ENCODE measurements at regions not wholly inside any gene's neighbourhood (a gene's known extent, or its start where the extent isn't known, plus 50 kb on each side); places are given as distances from the start of the nearest gene placed in this dataset.

DNA sequence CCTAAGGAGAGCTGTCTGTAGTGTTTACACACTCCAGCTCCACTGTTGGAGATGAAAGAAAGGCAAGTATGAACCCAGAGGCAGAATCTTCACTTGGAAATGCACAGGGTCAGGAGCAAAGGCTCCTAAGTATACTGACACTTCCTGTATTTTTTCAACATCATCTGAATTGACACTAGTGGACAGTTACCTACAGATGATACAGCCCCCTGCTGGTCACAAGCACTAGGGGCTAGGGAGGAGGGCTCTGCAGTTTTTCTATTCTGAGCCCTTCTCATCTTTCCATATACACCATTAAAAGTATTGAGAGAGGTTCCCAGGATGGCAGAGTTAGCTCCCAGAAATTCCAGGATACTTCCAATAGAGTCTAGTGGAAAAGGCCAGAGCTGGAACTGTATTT lies 290.3 kb upstream of the API5 start:
- Histone ChIP-seq H3K36me3 (replicated peaks) (no peaks in the 10 kb centered on the region), H3K9me3 (no peaks in the 10 kb centered on the region), H3K27me3 (ENCODE audit: low read depth) (no peaks in the 10 kb centered on the region), H3K4me3 (no peak overlapping the region), H3K4me1 (no peaks in the 10 kb centered on the region)
- in situ Hi-C loops (cut with MboI; ENCODE audit: low sequenced_read_pairs): no loop called here
- DNase-seq (ENCODE audit: low spot score in 2 of 2): peak in 1 of 2 experiments; percentile 11

- Histone ChIP-seq H3K4me1 (no peaks in the 10 kb centered on the region), H3K9me3 (no peaks in the 10 kb centered on the region), H3K27me3 (ENCODE audit: low read depth) (no peaks in the 10 kb centered on the region), H3K36me3 (replicated peaks) (no peaks in the 10 kb centered on the region), H3K4me3 (no peak overlapping the region)
- in situ Hi-C loops (cut with MboI; ENCODE audit: low sequenced_read_pairs): no loop called here
- DNase-seq (ENCODE audit: low spot score in 2 of 2): no peak
These were observed 277.5 kb upstream of the API5 start for GRCh38 chr11:43034341-43034740.

- no peak for DNase-seq (ENCODE audit: low spot score in 2 of 2)
- in situ Hi-C loops (cut with MboI; ENCODE audit: low sequenced_read_pairs): no loop called here
- Histone ChIP-seq H3K36me3 (replicated peaks) (no peaks in the 10 kb centered on the region), H3K9me3 (no peaks in the 10 kb centered on the region), H3K27me3 (ENCODE audit: low read depth) (no peaks in the 10 kb centered on the region), H3K4me3 (no peak overlapping the region), H3K4me1 (no peaks in the 10 kb centered on the region)
These were observed 276.7 kb upstream of the API5 start for GRCh38 chr11:43035086-43035485.

- no peak for DNase-seq (ENCODE audit: low spot score in 2 of 2)
- Histone ChIP-seq H3K27me3 (ENCODE audit: low read depth) (no peaks in the 10 kb centered on the region), H3K4me3 (no peak overlapping the region), H3K36me3 (replicated peaks) (no peaks in the 10 kb centered on the region), H3K9me3 (no peaks in the 10 kb centered on the region), H3K4me1 (no peaks in the 10 kb centered on the region)
- in situ Hi-C loops (cut with MboI; ENCODE audit: low sequenced_read_pairs): no loop called here
These were observed 258.0 kb upstream of the API5 start for GRCh38 chr11:43053638-43054412.

GRCh38 chr11:43067681-43068080 lies 244.1 kb upstream of the API5 start:
- H3K27me3 ChIP-seq (ENCODE audit: low read depth): no peaks in the 10 kb centered on the region
- in situ Hi-C loops (cut with MboI; ENCODE audit: low sequenced_read_pairs): no loop called here
- H3K4me3 ChIP-seq: no peak overlapping the region
- no peaks in the 10 kb centered on the region for H3K9me3 ChIP-seq
- H3K4me1 ChIP-seq: no peaks in the 10 kb centered on the region
- no peak for DNase-seq (ENCODE audit: low spot score in 2 of 2)
- H3K36me3 ChIP-seq (replicated peaks): no peaks in the 10 kb centered on the region

DNA sequence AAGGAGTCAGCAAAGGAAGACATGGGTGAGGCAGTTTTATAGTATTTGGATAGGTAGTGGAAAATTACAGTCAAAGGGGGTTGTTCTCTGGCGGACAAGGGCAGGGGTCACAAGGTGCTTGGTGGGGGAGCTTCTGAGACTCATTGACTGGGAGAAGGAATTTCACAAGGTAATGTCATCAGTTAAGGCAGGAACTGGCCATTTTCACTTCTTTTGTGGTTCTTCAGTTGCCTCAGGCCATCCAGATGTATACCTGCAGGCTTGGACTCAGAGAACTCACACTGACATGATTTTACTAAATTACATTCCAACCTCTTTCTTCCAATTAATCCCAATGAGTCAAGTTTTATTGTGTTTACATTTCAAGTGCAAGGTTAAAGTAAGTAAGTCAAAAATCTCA lies 240.5 kb upstream of the API5 start:
- Histone ChIP-seq H3K9me3 (no peaks in the 10 kb centered on the region), H3K4me1 (no peaks in the 10 kb centered on the region), H3K4me3 (no peak overlapping the region), H3K27me3 (ENCODE audit: low read depth) (no peaks in the 10 kb centered on the region), H3K36me3 (replicated peaks) (no peaks in the 10 kb centered on the region)
- DNase-seq (ENCODE audit: low spot score in 2 of 2): no peak
- in situ Hi-C loops (cut with MboI; ENCODE audit: low sequenced_read_pairs): no loop called here

DNA sequence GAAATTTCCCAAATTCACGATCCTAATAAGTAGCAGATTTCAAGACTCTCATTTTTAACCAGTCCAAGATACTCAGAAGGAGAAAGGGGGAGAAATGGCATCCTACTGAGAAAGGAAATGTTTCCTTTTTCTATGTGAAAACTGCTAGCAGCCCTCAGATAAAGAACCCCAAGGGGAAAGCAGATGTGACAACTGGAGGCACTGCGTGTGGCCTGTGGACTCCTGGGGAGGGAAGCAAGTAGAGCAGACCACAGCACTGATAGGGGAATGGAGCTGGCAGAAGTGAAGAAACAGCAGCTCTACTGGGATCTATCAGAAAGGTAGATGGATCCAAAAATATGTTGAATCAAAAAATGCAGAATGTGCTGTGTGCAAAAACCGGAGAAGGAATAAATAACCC lies 239.7 kb upstream of the API5 start:
- H3K27me3 ChIP-seq (ENCODE audit: low read depth): no peaks in the 10 kb centered on the region
- in situ Hi-C loops (cut with MboI; ENCODE audit: low sequenced_read_pairs): no loop called here
- H3K36me3 ChIP-seq (replicated peaks): no peaks in the 10 kb centered on the region
- H3K9me3 ChIP-seq: no peaks in the 10 kb centered on the region
- H3K4me1 ChIP-seq: no peaks in the 10 kb centered on the region
- no peak overlapping the region for H3K4me3 ChIP-seq
- DNase-seq (ENCODE audit: low spot score in 2 of 2): no peak

- H3K27me3 ChIP-seq (ENCODE audit: low read depth): no peaks in the 10 kb centered on the region; the same call in 1 of the 2 replicates
- H3K4me3 ChIP-seq: no peak overlapping the region
- no peaks in the 10 kb centered on the region for H3K9me3 ChIP-seq
- H3K36me3 ChIP-seq (replicated peaks): no peaks in the 10 kb centered on the region
- H3K4me1 ChIP-seq: no peaks in the 10 kb centered on the region
- in situ Hi-C loops (cut with MboI; ENCODE audit: low sequenced_read_pairs): no loop called here
- no peak for DNase-seq (ENCODE audit: low spot score in 2 of 2)
These were observed 238.9 kb upstream of the API5 start for GRCh38 chr11:43072911-43073310.

GRCh38 chr11:43074810-43075209 lies 237.0 kb upstream of the API5 start:
- Histone ChIP-seq H3K27me3 (ENCODE audit: low read depth) (no peaks in the 10 kb centered on the region; the same call in 1 of the 2 replicates), H3K36me3 (replicated peaks) (no peaks in the 10 kb centered on the region), H3K9me3 (no peaks in the 10 kb centered on the region), H3K4me3 (no peak overlapping the region), H3K4me1 (no peaks in the 10 kb centered on the region)
- in situ Hi-C loops (cut with MboI; ENCODE audit: low sequenced_read_pairs): no loop called here
- no peak for DNase-seq (ENCODE audit: low spot score in 2 of 2)

GRCh38 chr11:43101113-43101512 lies 210.7 kb upstream of the API5 start:
- Histone ChIP-seq H3K9me3 (no peaks in the 10 kb centered on the region), H3K36me3 (replicated peaks) (no peaks in the 10 kb centered on the region), H3K27me3 (ENCODE audit: low read depth) (no peaks in the 10 kb centered on the region), H3K4me1 (no peaks in the 10 kb centered on the region), H3K4me3 (no peak overlapping the region)
- DNase-seq (ENCODE audit: low spot score in 2 of 2): no peak
- in situ Hi-C loops (cut with MboI; ENCODE audit: low sequenced_read_pairs): no loop called here

DNA sequence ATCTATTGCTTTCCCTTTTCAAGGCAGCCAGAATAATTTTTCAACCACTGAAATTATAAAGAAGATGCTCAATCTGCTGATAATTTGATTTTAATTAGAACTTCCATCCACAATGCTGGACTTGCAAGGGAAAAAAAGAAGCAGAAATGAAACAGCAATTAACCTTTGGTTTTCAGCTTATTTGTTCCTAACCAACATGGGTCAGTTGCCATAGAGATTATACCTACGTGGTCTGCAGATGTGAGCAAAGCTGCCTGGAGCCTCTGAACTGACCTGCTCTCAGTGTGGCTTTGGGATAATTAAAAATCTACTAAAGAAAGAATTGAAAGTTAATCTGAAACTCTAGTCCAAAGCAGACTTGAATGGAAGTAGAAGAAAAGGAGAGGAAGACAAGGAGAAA lies 195.7 kb upstream of the API5 start:
- H3K4me3 ChIP-seq: no peak overlapping the region
- no peaks in the 10 kb centered on the region for H3K27me3 ChIP-seq (ENCODE audit: low read depth)
- in situ Hi-C loops (cut with MboI; ENCODE audit: low sequenced_read_pairs): no loop called here
- no peak for DNase-seq (ENCODE audit: low spot score in 2 of 2)
- H3K9me3 ChIP-seq: no peaks in the 10 kb centered on the region
- no peaks in the 10 kb centered on the region for H3K36me3 ChIP-seq (replicated peaks)
- H3K4me1 ChIP-seq: no peaks in the 10 kb centered on the region

DNA sequence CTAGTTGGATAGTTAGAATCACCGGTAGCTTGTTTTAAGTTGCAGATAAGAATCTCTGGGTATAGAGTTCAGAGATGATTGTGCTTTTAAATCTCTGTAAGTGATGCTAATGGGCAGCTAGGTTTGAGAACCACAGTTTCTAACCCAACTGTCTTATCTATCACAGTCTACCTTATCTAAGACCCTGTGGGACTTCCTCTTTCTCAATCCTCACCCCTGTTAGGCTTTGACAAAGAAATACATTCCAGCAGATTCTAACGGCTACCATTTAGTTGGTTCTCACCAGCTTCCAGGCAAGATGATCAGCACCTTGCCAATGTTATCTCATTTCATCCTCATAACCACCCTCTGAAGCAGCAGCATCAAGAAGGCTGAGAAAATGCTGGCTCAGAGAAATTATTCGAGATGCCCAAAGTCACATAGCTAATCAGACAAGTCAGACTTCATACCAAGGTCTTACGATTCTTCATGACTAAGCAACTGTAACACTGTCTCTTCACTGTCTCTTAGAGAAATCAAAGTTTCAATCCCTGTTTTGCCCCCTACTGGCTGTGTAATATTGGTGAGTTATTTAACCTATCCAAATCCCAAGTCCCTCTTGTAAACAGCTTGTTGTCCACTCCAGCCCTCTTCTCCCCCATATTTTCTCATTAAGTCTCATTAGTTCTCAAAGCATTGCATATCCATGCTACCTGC lies 192.4 kb upstream of the API5 start:
- no peak for DNase-seq (ENCODE audit: low spot score in 2 of 2)
- in situ Hi-C loops (cut with MboI; ENCODE audit: low sequenced_read_pairs): no loop called here
- Histone ChIP-seq H3K4me3 (no peak overlapping the region), H3K36me3 (replicated peaks) (no peaks in the 10 kb centered on the region), H3K4me1 (no peaks in the 10 kb centered on the region), H3K27me3 (ENCODE audit: low read depth) (no peaks in the 10 kb centered on the region), H3K9me3 (no peaks in the 10 kb centered on the region)

GRCh38 chr11:43122546-43122945 lies 189.2 kb upstream of the API5 start:
- in situ Hi-C loops (cut with MboI; ENCODE audit: low sequenced_read_pairs): no loop called here
- no peak for DNase-seq (ENCODE audit: low spot score in 2 of 2)
- H3K9me3 ChIP-seq: no peaks in the 10 kb centered on the region
- H3K4me1 ChIP-seq: no peaks in the 10 kb centered on the region
- H3K4me3 ChIP-seq: no peak overlapping the region
- no peaks in the 10 kb centered on the region for H3K36me3 ChIP-seq (replicated peaks)
- H3K27me3 ChIP-seq (ENCODE audit: low read depth): no peaks in the 10 kb centered on the region

DNA sequence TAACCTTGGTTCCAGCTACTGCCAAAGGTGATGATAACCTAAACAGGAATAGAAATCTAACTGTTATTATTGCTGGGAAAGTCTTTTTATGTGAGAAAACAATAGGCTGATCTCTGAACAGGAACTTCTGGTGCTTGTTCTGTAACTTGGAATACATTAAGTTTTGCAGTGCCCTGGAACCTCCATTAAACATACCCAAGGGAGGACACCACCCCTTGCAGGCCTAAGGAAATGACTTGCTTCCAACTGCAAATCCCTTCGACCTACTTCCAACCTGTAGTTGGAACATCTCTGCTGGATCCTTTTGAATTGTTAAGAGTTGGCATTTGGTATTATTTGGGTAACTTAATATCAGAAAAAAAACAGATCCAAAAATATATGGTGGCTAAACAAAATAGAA lies 188.4 kb upstream of the API5 start:
- no peaks in the 10 kb centered on the region for H3K9me3 ChIP-seq
- H3K4me1 ChIP-seq: no peaks in the 10 kb centered on the region
- DNase-seq (ENCODE audit: low spot score in 2 of 2): no peak
- H3K4me3 ChIP-seq: no peak overlapping the region
- in situ Hi-C loops (cut with MboI; ENCODE audit: low sequenced_read_pairs): no loop called here
- no peaks in the 10 kb centered on the region for H3K36me3 ChIP-seq (replicated peaks)
- H3K27me3 ChIP-seq (ENCODE audit: low read depth): no peaks in the 10 kb centered on the region
